Sigmoid colon (tissue), 6 donors: ENCODE measurements at regions not wholly inside any gene's neighbourhood (a gene's known extent, or its start where the extent isn't known, plus 50 kb on each side); places are given as distances from the start of the nearest gene placed in this dataset.
"Not testable (repeated sequence)": the region's sequence is repeated elsewhere in the genome, so short reads cannot be mapped to it uniquely, and the experiment has no call there.

ENCODE experiments used
- DNase-seq: peaks from one replicate; pipeline ENCODE4 v3.0.0-alpha.2; 2019
- H3K27ac ChIP-seq, 4 donors: fragments of 200-600 bp; sonication (generic); one replicate each; pipeline ENCODE4 v1.5.1; 2016 to 2019; ENCODE audit warnings: mild to moderate bottlenecking in 1 of 4
- H3K27me3 ChIP-seq, 3 donors: fragments of 200-600 bp; sonication (generic); one replicate each; pipeline ENCODE4 v1.5.1; 2019; ENCODE audit warnings: mild to moderate bottlenecking in 1 of 3
- H3K36me3 ChIP-seq, 4 donors: fragments of 200-600 bp; sonication (generic); one replicate each; pipeline ENCODE4 v1.5.1; 2016 to 2019
- H3K4me1 ChIP-seq, 4 donors: fragments of 200-600 bp; sonication (generic); one replicate each; pipeline ENCODE4 v1.5.1; 2017 to 2019
- H3K4me3 ChIP-seq, 4 donors: fragments of 200-600 bp; sonication (generic); one replicate each; pipeline ENCODE4 v1.5.1; 2017 to 2019; ENCODE audit warnings: mild to moderate bottlenecking in 2 of 4, moderate library complexity in 1 of 4
- H3K9me3 ChIP-seq, 4 donors: fragments of 200-600 bp in 3 of 4; sonication (generic) in 3 of 4; one replicate each; pipeline versions ENCODE4 v1.5.1 to v1.6.1; 2013 to 2019
- CTCF ChIP-seq, 4 experiments: fragments of 450-650 bp in 3 of 4; fragments of 200-600 bp in 1 of 4; IDR thresholded peaks; one replicate each; pipeline ENCODE4 v1.5.1; 2016 to 2019; ENCODE audit warnings: antibody characterized with exemption in 4 of 4, mild to moderate bottlenecking in 3 of 4, moderate library complexity in 2 of 4
- EP300 ChIP-seq, 4 donors: sonication (generic); formaldehyde crosslinking; IDR thresholded peaks; one replicate each; pipeline ENCODE4 v1.6.1; 2017; ENCODE audit warnings: antibody characterized with exemption in 4 of 4
- POLR2A ChIP-seq, 2 donors: fragments of 450-650 bp; IDR thresholded peaks; one replicate each; pipeline ENCODE4 v1.6.1; 2016; ENCODE audit warnings: antibody characterized with exemption in 2 of 2, mild to moderate bottlenecking in 2 of 2, moderate library complexity in 2 of 2
- POLR2AphosphoS5 ChIP-seq, 4 donors: sonication (generic); formaldehyde crosslinking; IDR thresholded peaks; one replicate each; pipeline ENCODE4 v1.6.1; 2017; ENCODE audit warnings: antibody characterized with exemption in 4 of 4
- WGBS, 2 donors: extraction: QIAGEN DNeasy Blood & Tissue Kit; methylation state at CpG; one replicate each; pipeline ENCODE4 v1.1.7; 2013; 5-methylcytosine and 5-hydroxymethylcytosine counted together
- intact Hi-C: fragments of 100-400 bp; cut with DNase I; formaldehyde crosslinking; loops from one replicate; pipeline ENCODE4 v1.15.1; 2023
- donor health status: healthy with polysubstance abuse.
- donor health status: healthy.

DNA sequence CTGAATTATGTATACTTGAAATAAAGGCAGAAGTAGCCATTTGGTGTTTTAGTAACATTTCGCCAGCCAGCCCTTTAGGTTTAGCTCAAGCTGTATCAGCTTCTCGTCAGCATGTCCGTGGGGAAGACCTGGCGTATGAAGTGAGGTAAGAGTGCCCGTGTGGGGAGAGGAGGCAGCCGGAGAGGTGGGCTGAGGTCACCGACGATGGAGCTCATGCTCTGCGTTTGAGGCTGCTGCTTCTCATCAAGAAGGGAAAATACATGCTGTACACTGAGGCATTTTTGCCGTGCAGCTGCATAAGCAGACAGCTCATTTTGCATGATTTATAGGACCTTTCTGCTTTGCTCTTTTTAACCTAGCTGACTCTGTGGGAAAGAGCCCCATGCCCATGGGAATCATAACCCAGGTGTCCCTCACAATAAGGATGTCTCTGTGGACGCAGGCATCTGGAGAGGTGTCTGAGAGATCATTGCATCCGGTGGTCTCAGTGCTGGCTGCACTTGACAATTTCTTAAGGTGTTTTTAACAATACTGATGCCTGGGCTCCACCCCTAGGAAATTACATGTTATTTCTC is 179.1 kb downstream of the ABCC12 start:
- WGBS, 2 donors, result 66 to 79% methylated on average over 12 of the region's 12 CpGs

DNA sequence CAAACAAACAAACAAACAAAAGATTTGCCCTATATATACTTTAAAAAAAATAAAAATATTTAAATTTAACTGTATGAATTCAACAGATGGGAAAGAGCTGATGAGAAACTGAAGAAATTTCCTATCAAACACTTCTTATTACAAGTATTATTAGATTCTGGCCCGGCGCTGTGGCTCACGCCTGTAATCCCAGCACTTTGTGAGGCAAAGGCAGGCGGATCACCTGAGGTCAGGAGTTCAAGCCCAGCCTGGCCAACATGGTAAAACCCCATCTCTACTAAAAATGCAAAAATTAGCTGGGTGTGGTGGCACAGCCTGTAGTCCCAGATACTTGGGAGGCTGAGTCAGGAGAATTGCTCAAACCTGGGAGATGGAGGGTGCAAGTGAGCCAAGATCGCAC is 180.8 kb downstream of the ABCC12 start:
- WGBS, 2 donors, result 92 to 94% methylated on average over 5 of the region's 5 CpGs
- H3K9me3 ChIP-seq, H3K4me1 ChIP-seq, H3K4me3 ChIP-seq, DNase-seq, H3K27ac ChIP-seq, H3K36me3 ChIP-seq, H3K27me3 ChIP-seq, intact Hi-C loops: not testable (repeated sequence)

More for the DNA sequence above, 179.1 kb downstream of the ABCC12 start:
- DNase-seq, result no peak
- Histone ChIP-seq H3K27me3 (no peaks in the 10 kb centered on the region), H3K4me1 (no peaks in the 10 kb centered on the region), H3K9me3 (no peaks in the 10 kb centered on the region), H3K27ac (no peak overlapping the region), H3K4me3 (no peak overlapping the region), H3K36me3 (no peaks in the 10 kb centered on the region)
- intact Hi-C loops, result no loop called here
- TF ChIP-seq EP300 (IDR thresholded peaks at IDR 0.05) (no peak), POLR2A (IDR thresholded peaks at IDR 0.05) (no peak), POLR2AphosphoS5 (IDR thresholded peaks at IDR 0.05) (no peak), CTCF (IDR thresholded peaks at IDR 0.05) (no peak)

DNA sequence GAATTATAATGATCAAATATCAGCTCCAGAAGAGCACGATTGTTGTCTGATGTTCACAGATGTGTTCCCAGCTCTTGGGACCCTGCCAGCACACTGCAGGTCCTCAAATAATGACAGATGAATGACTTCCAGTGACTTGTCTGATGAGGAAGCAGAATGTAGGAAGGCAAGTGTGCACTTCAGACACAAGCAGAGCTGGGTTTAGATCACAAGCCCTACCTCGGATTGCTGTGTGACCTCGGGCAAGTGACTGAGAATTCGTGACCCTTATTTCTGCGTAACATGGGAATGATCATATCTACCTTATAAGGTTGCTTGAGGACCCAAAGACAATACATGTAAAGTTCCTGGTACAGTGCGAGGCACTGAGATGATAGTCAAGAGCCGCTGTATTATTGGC is 182.2 kb downstream of the ABCC12 start:
- 93 to 94% methylated on average over 7 of the region's 7 CpGs for WGBS, 2 donors
- intact Hi-C loops, result no loop called here
- Histone ChIP-seq H3K4me3 (no peak overlapping the region), H3K36me3 (no peaks in the 10 kb centered on the region), H3K4me1 (no peaks in the 10 kb centered on the region), H3K27ac (no peak overlapping the region), H3K9me3 (no peaks in the 10 kb centered on the region), H3K27me3 (no peaks in the 10 kb centered on the region)
- no peak for DNase-seq
- TF ChIP-seq POLR2A (IDR thresholded peaks at IDR 0.05), result no peak
- TF ChIP-seq POLR2AphosphoS5 (IDR thresholded peaks at IDR 0.05), result no peak
- no peak for TF ChIP-seq EP300 (IDR thresholded peaks at IDR 0.05)
- TF ChIP-seq CTCF (IDR thresholded peaks at IDR 0.05), result no peak

DNA sequence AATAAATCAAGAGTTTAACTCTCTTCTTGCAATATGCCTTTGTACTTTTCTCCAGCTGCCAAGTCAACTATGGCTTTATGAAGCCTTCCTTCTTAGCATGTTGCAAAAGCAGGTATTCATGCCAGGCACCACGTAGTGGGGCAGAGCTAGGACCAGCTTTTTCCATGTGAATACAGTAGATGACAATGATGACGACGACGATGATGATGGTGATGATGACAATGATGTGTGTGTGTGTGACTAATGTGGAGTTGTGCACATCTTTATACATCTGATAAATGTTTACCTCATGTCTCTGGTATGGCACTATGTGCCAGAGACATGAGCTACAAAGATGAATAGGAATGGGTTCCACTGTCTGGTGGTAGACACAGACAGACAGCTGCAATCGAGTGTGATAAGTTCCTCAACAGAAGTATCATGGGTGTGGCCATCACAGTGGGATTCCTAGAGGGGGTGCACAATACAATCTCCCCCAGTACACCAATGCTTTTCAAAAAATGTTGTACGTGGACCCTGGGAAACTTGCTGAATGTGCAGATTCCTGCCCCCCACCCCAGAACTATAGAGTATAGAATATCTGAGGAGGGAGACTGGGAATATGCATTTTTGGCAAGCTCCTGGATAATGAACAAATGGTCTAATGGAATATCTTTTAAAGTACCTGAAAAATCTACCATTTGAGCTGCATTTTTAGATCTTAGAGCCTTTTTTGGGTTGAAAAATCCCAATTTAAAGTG is 183.4 kb downstream of the ABCC12 start:
- H3K27ac ChIP-seq, result no peak overlapping the region
- intact Hi-C loops, result no loop called here
- H3K4me1 ChIP-seq, result no peaks in the 10 kb centered on the region
- no peaks in the 10 kb centered on the region for H3K36me3 ChIP-seq
- H3K4me3 ChIP-seq, result no peak overlapping the region
- H3K27me3 ChIP-seq, result no peaks in the 10 kb centered on the region
- H3K9me3 ChIP-seq, result no peaks in the 10 kb centered on the region
- DNase-seq, result no peak
- TF ChIP-seq POLR2A (IDR thresholded peaks at IDR 0.05), result no peak
- no peak for TF ChIP-seq EP300 (IDR thresholded peaks at IDR 0.05)
- no peak for TF ChIP-seq CTCF (IDR thresholded peaks at IDR 0.05)
- no peak for TF ChIP-seq POLR2AphosphoS5 (IDR thresholded peaks at IDR 0.05)
- 68 to 78% methylated on average over 6 of the region's 6 CpGs for WGBS, 2 donors

GRCh38 chr16:47971225-47971624 is 184.6 kb downstream of the ABCC12 start:
- no peaks in the 10 kb centered on the region for H3K4me1 ChIP-seq
- no peaks in the 10 kb centered on the region for H3K36me3 ChIP-seq
- DNase-seq, result no peak
- intact Hi-C loops, result no loop called here
- no peaks in the 10 kb centered on the region for H3K9me3 ChIP-seq
- 61 to 66% methylated on average over 2 of the region's 2 CpGs for WGBS, 2 donors
- H3K27me3 ChIP-seq, result no peaks in the 10 kb centered on the region
- H3K4me3 ChIP-seq, result no peak overlapping the region
- no peak overlapping the region for H3K27ac ChIP-seq
- TF ChIP-seq POLR2A (IDR thresholded peaks at IDR 0.05) (no peak), EP300 (IDR thresholded peaks at IDR 0.05) (no peak), POLR2AphosphoS5 (IDR thresholded peaks at IDR 0.05) (no peak), CTCF (IDR thresholded peaks at IDR 0.05) (no peak)
